Adrenal gland (tissue), 9 donors: ENCODE measurements at regions not wholly inside any gene's neighbourhood (a gene's known extent, or its start where the extent isn't known, plus 50 kb on each side); places are given as distances from the start of the nearest gene placed in this dataset.

Experiments used
- DNase-seq, 7 donors: peaks; one replicate each; pipeline ENCODE4 v3.0.0-alpha.2; 2019 to 2020
- H3K27ac ChIP-seq, 5 donors: fragments of 200-600 bp; sonication (generic) in 4 of 5; 1 replicate in 3 of 5; 2 replicates in 2 of 5; pipeline versions ENCODE4 v1.5.1 to v1.8.0; 2016 to 2020; ENCODE audit warnings: mild to moderate bottlenecking in 1 of 5
- H3K27me3 ChIP-seq: fragments of 200-600 bp; 2 replicates; pipeline ENCODE4 v1.8.0; 2021
- H3K36me3 ChIP-seq, 2 donors: fragments of 200-600 bp; replicated peaks in 1 of 2; 1 replicate in 1 of 2; 2 replicates in 1 of 2; pipeline versions ENCODE4 v1.5.1 to v1.8.0; 2018 to 2022
- H3K4me1 ChIP-seq, 2 donors: fragments of 200-600 bp; replicated peaks in 1 of 2; 1 replicate in 1 of 2; 2 replicates in 1 of 2; pipeline versions ENCODE4 v1.5.1 to v1.8.0; 2018 to 2021
- H3K4me3 ChIP-seq, 4 donors: fragments of 200-600 bp; sonication (generic) in 3 of 4; one replicate each; pipeline ENCODE4 v1.5.1; 2016 to 2018
- H3K9me3 ChIP-seq, 3 donors: fragments of 200-600 bp; sonication (generic) in 1 of 3; replicated peaks in 1 of 3; 1 replicate in 2 of 3; 2 replicates in 1 of 3; pipeline versions ENCODE4 v1.5.1 to v1.8.0; 2016 to 2021
- CTCF ChIP-seq, 6 experiments: fragments of 450-650 bp in 4 of 6; fragments of 200-600 bp in 2 of 6; sonication (generic) in 1 of 6; IDR thresholded peaks; 1 replicate in 5 of 6; 2 replicates in 1 of 6; pipeline versions ENCODE4 v1.5.1 to v1.8.0; 2016 to 2021; ENCODE audit warnings: antibody characterized with exemption in 6 of 6, mild to moderate bottlenecking in 2 of 6, moderate library complexity in 1 of 6
- POLR2A ChIP-seq, 2 donors: fragments of 450-650 bp; IDR thresholded peaks; one replicate each; pipeline ENCODE4 v1.6.1; 2017; ENCODE audit warnings: antibody characterized with exemption in 2 of 2, mild to moderate bottlenecking in 2 of 2, moderate library complexity in 1 of 2
- WGBS, 4 donors: extraction: QIAGEN DNeasy Blood & Tissue Kit in 2 of 4; methylation state at CpG; one replicate each; pipeline versions ENCODE4 v1.1.5 to v1.1.7; 2013 to 2017; 5-methylcytosine and 5-hydroxymethylcytosine counted together
- intact Hi-C, 2 donors: fragments of 100-400 bp; cut with DNase I; formaldehyde crosslinking; loops; one replicate each; pipeline versions ENCODE4 v1.14.1 to v1.15.0; 2022 to 2023
- donor health status: healthy with polysubstance abuse.
- donor health status: Bipolar disorder and iron deficiency.
- donor health status: DM: yes; HTN: yes; CAD: no.
- donor health status: DM: no; HTN: no; CAD: no.
- donor health status: DM: no; HTN: no; CAD: no.

GRCh38 chr5:2669913-2670312 lies 81.6 kb downstream of the IRX2 start:
- no peak overlapping the region for H3K27ac ChIP-seq
- H3K36me3 ChIP-seq: no peaks in the 10 kb centered on the region
- H3K4me1 ChIP-seq: no peaks in the 10 kb centered on the region
- TF ChIP-seq CTCF (IDR thresholded peaks at IDR 0.05): no peak
- TF ChIP-seq POLR2A (IDR thresholded peaks at IDR 0.05): no peak
- H3K4me3 ChIP-seq: no peak overlapping the region
- 72 to 88% (median 76%) methylated on average over 6 to 16 of the region's 16 CpGs for WGBS, 4 donors
- no peak for DNase-seq
- H3K9me3 ChIP-seq: no peaks in the 10 kb centered on the region
- no peaks in the 10 kb centered on the region for H3K27me3 ChIP-seq
- intact Hi-C loops: no loop called here

GRCh38 chr5:2669259-2669658 lies 82.2 kb downstream of the IRX2 start:
- no peaks in the 10 kb centered on the region for H3K36me3 ChIP-seq
- no peaks in the 10 kb centered on the region for H3K9me3 ChIP-seq
- intact Hi-C loops: no loop called here
- WGBS, 4 donors: 79 to 89% (median 82%) methylated on average over 4 of the region's 4 CpGs
- no peak for DNase-seq
- no peaks in the 10 kb centered on the region for H3K4me1 ChIP-seq
- H3K27me3 ChIP-seq: no peaks in the 10 kb centered on the region
- H3K4me3 ChIP-seq: no peak overlapping the region
- H3K27ac ChIP-seq: no peak overlapping the region
- no peak for TF ChIP-seq CTCF (IDR thresholded peaks at IDR 0.05)
- no peak for TF ChIP-seq POLR2A (IDR thresholded peaks at IDR 0.05)

GRCh38 chr5:2666081-2666480 lies 85.4 kb downstream of the IRX2 start:
- H3K4me3 ChIP-seq: no peak overlapping the region
- H3K4me1 ChIP-seq: no peaks in the 10 kb centered on the region
- intact Hi-C loops: no loop called here
- DNase-seq: no peak
- H3K9me3 ChIP-seq: no peaks in the 10 kb centered on the region
- 17 to 26% (median 22%) methylated on average over 11 of the region's 11 CpGs for WGBS, 4 donors
- H3K27me3 ChIP-seq: no peaks in the 10 kb centered on the region
- H3K36me3 ChIP-seq: no peaks in the 10 kb centered on the region
- TF ChIP-seq CTCF (IDR thresholded peaks at IDR 0.05) (no peak), POLR2A (IDR thresholded peaks at IDR 0.05) (no peak)
- H3K27ac ChIP-seq: no peak overlapping the region

GRCh38 chr5:2663489-2663888 lies 88.0 kb downstream of the IRX2 start:
- no peaks in the 10 kb centered on the region for H3K36me3 ChIP-seq
- 25 to 38% (median 31%) methylated on average over 3 of the region's 3 CpGs for WGBS, 4 donors
- H3K4me3 ChIP-seq: no peak overlapping the region
- H3K27ac ChIP-seq: no peak overlapping the region
- H3K4me1 ChIP-seq: no peaks in the 10 kb centered on the region
- intact Hi-C loops: no loop called here
- DNase-seq: no peak
- TF ChIP-seq POLR2A (IDR thresholded peaks at IDR 0.05): no peak
- TF ChIP-seq CTCF (IDR thresholded peaks at IDR 0.05): no peak
- H3K9me3 ChIP-seq: no peaks in the 10 kb centered on the region
- H3K27me3 ChIP-seq: no peaks in the 10 kb centered on the region
